H1 (cell line): ENCODE measurements at regions not wholly inside any gene's neighbourhood (a gene's known extent, or its start where the extent isn't known, plus 50 kb on each side); places are given as distances from the start of the nearest gene placed in this dataset.

Experiments
- BCL11A ChIP-seq, 2 experiments: IDR thresholded peaks; one replicate each; pipeline ENCODE4 v1.6.1; 2011; ENCODE audit warnings: low read depth in 2 of 2, low read length in 2 of 2, mild to moderate bottlenecking in 2 of 2
- BRCA1 ChIP-seq: IDR thresholded peaks from 2 replicates; pipeline ENCODE4 v1.6.1; 2012; ENCODE audit warnings: low read depth, low read length, improper control_type of control experiment
- CHD2 ChIP-seq: IDR thresholded peaks from 2 replicates; pipeline ENCODE4 v1.6.1; 2012; ENCODE audit warnings: low read length, improper control_type of control experiment
- CREB1 ChIP-seq: IDR thresholded peaks from 2 replicates; pipeline ENCODE4 v1.6.1; 2012; ENCODE audit warnings: inconsistent platforms
- CTCF ChIP-seq, 3 experiments: IDR thresholded peaks; 1 replicate in 2 of 3; 2 replicates in 1 of 3; pipeline versions ENCODE4 v1.5.1 to v1.6.1; 2011; ENCODE audit warnings: low read length in 3 of 3, mild to moderate bottlenecking in 3 of 3, inconsistent platforms in 2 of 3, low read depth in 1 of 3, moderate library complexity in 1 of 3; ENCODE audit not compliant: insufficient read depth in 1 of 3; ENCODE audit errors: control extremely low read depth in 1 of 3
- EGR1 ChIP-seq: IDR thresholded peaks from 2 replicates; pipeline ENCODE4 v1.6.1; 2011; ENCODE audit warnings: low read depth, low read length, borderline replicate concordance
- EZH2 ChIP-seq: fragments of 200-600 bp; sonication (generic); IDR thresholded peaks from 2 replicates; pipeline ENCODE4 v1.7.1; 2012; ENCODE audit warnings: low read depth, mild to moderate bottlenecking, moderate library complexity, low read length, inconsistent platforms; ENCODE audit not compliant: severe bottlenecking
- HDAC2 ChIP-seq, 2 experiments: fragments of 300-600 bp in 1 of 2; sonication (generic) in 1 of 2; IDR thresholded peaks; 2 replicates each; pipeline ENCODE4 v1.6.1; 2011 to 2012; ENCODE audit warnings: low read depth in 2 of 2, low read length in 2 of 2, mild to moderate bottlenecking in 2 of 2, moderate library complexity in 2 of 2, borderline replicate concordance in 1 of 2, inconsistent platforms in 1 of 2
- JUND ChIP-seq: IDR thresholded peaks from 2 replicates; pipeline ENCODE4 v1.6.1; 2011; ENCODE audit warnings: mild to moderate bottlenecking, improper control_type of control experiment, low read length
- POLR2A ChIP-seq, 2 experiments: IDR thresholded peaks; 1 replicate in 1 of 2; 2 replicates in 1 of 2; pipeline ENCODE4 v1.6.1; 2011; ENCODE audit warnings: low read depth in 2 of 2, low read length in 2 of 2, mild to moderate bottlenecking in 2 of 2; ENCODE audit errors: control extremely low read depth in 1 of 2
- POLR2AphosphoS5 ChIP-seq: IDR thresholded peaks from 2 replicates; pipeline ENCODE4 v1.6.1; 2011; ENCODE audit warnings: low read depth, low read length
- RAD21 ChIP-seq, 2 experiments: IDR thresholded peaks in 1 of 2; conservative IDR thresholded peaks in 1 of 2; 2 replicates each; pipeline ENCODE4 v1.6.1; 2011; ENCODE audit warnings: low read depth in 2 of 2, low read length in 2 of 2, improper control_type of control experiment in 1 of 2, inconsistent platforms in 1 of 2, mild to moderate bottlenecking in 1 of 2, moderate library complexity in 1 of 2
- SIX5 ChIP-seq: IDR thresholded peaks from 2 replicates; pipeline ENCODE4 v1.6.1; 2011; ENCODE audit warnings: mild to moderate bottlenecking, low read depth, low read length

GRCh38 chr10:60687679-60688078, 90.6 kb upstream of the CDK1 start:
- TF ChIP-seq EZH2 (no peak), CTCF (IDR thresholded peaks at IDR 0.05; ENCODE audit: control extremely low read depth in 1 of 3, insufficient read depth in 1 of 3, low read depth in 1 of 3, low read length in 3 of 3) (no peak), CHD2 (no peak), EGR1 (no peak), BRCA1 (no peak), POLR2A (IDR thresholded peaks at IDR 0.05; ENCODE audit: control extremely low read depth in 1 of 2, low read depth in 2 of 2, low read length in 2 of 2) (no peak), RAD21 (IDR thresholded peaks at IDR 0.05 in 1 of 2, conservative IDR thresholded peaks at IDR 0.05 in 1 of 2; ENCODE audit: low read depth in 2 of 2, low read length in 2 of 2) (no peak), POLR2AphosphoS5 (no peak), SIX5 (no peak), HDAC2 (IDR thresholded peaks at IDR 0.05; ENCODE audit: borderline replicate concordance in 1 of 2, low read depth in 2 of 2, low read length in 2 of 2) (no peak), CREB1 (no peak), JUND (no peak), BCL11A (IDR thresholded peaks at IDR 0.05; ENCODE audit: low read depth in 2 of 2, low read length in 2 of 2) (no peak)
